GM18520 (cell line): ENCODE measurements at regions not wholly inside any gene's neighbourhood (a gene's known extent, or its start where the extent isn't known, plus 50 kb on each side); places are given as distances from the start of the nearest gene placed in this dataset.
A peak's percentile ranks its signal among the peaks of the same experiment; 100 is the strongest.

Experiments used
- ATAC-seq: cut with Tn5 transposase; IDR thresholded peaks from one replicate; pipeline ENCODE4 v1.9.1; 2021; ENCODE audit not compliant: unreplicated experiment

- ATAC-seq = no peak
Measured at GRCh38 chr9:7996558-7996957, 197.0 kb upstream of the DMAC1 start.

- no peak for ATAC-seq
Measured at GRCh38 chr9:7988644-7989280, 189.2 kb upstream of the DMAC1 start.

- ATAC-seq = no peak
Measured at GRCh38 chr9:7984692-7985091, 185.1 kb upstream of the DMAC1 start.

- no peak for ATAC-seq
Measured at GRCh38 chr9:7984203-7984602, 184.6 kb upstream of the DMAC1 start.

- no peak for ATAC-seq
Measured at GRCh38 chr9:7983490-7983889, 183.9 kb upstream of the DMAC1 start.

GRCh38 chr9:7982907-7983306 lies 183.3 kb upstream of the DMAC1 start:
- ATAC-seq = no peak

- ATAC-seq = no peak
Measured at GRCh38 chr9:7980691-7981289, 181.2 kb upstream of the DMAC1 start.

- no peak for ATAC-seq
Measured at GRCh38 chr9:7980041-7980440, 180.5 kb upstream of the DMAC1 start.

- ATAC-seq = no peak
Measured at GRCh38 chr9:7979611-7980010, 180.0 kb upstream of the DMAC1 start.

GRCh38 chr9:7977586-7977985 lies 178.0 kb upstream of the DMAC1 start:
- ATAC-seq = no peak

- no peak for ATAC-seq
Measured at GRCh38 chr9:7976856-7977255, 177.3 kb upstream of the DMAC1 start.

GRCh38 chr9:7976167-7976755 lies 176.7 kb upstream of the DMAC1 start:
- ATAC-seq = peak; percentile 99

GRCh38 chr9:7975336-7975735 lies 175.8 kb upstream of the DMAC1 start:
- ATAC-seq = no peak

GRCh38 chr9:7974335-7974960 lies 174.9 kb upstream of the DMAC1 start:
- ATAC-seq = no peak

GRCh38 chr9:7973123-7973522 lies 173.5 kb upstream of the DMAC1 start:
- ATAC-seq = no peak

- no peak for ATAC-seq
Measured at GRCh38 chr9:7970681-7971330, 171.2 kb upstream of the DMAC1 start.

GRCh38 chr9:7968687-7969086 lies 169.1 kb upstream of the DMAC1 start:
- ATAC-seq = no peak

- no peak for ATAC-seq
Measured at GRCh38 chr9:7967851-7968250, 168.3 kb upstream of the DMAC1 start.

- no peak for ATAC-seq
Measured at GRCh38 chr9:7967093-7967827, 167.7 kb upstream of the DMAC1 start.

GRCh38 chr9:7965063-7965462 lies 165.5 kb upstream of the DMAC1 start:
- ATAC-seq = no peak

- ATAC-seq = no peak
Measured at GRCh38 chr9:7963026-7963425, 163.4 kb upstream of the DMAC1 start.
